Gastrocnemius medialis (tissue), 4 donors: ENCODE measurements at regions not wholly inside any gene's neighbourhood (a gene's known extent, or its start where the extent isn't known, plus 50 kb on each side); places are given as distances from the start of the nearest gene placed in this dataset.

Experiments
- POLR2A ChIP-seq, 2 donors: fragments of 450-650 bp; IDR thresholded peaks; one replicate each; pipeline ENCODE4 v1.6.1; 2017; ENCODE audit warnings: antibody characterized with exemption in 2 of 2, mild to moderate bottlenecking in 2 of 2, moderate library complexity in 2 of 2
- TF ChIP-seq, protein P1 (sequence below), 5 experiments: fragments of 450-650 bp in 3 of 5; fragments of 200-600 bp in 2 of 5; sonication (generic) in 2 of 5; IDR thresholded peaks in 4 of 5; conservative IDR thresholded peaks in 1 of 5; 1 replicate in 4 of 5; 2 replicates in 1 of 5; pipeline ENCODE4 v1.5.1; 2016 to 2019; ENCODE audit warnings: antibody characterized with exemption in 5 of 5, mild to moderate bottlenecking in 3 of 5, moderate library complexity in 3 of 5

DNA sequence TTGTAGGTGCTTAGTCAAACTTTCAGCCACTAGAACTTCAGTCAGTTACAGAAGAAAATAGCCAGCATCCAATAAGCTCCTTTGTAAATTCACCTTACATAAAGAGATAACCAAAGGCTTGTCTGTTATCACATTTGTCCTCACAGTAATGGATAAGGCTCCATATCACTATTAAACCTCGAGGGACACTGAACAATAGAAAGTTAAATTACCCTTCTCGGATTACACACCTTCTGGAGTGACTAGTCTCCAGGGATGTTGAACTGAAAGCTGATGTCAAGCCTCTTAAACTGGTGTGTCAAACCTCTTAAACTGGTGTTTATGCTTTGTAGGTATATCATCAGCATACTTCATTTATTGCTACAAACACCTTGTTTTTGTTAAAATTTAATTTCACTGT is 639.0 kb downstream of the CENPC start:
- TF ChIP-seq, protein P1, sequence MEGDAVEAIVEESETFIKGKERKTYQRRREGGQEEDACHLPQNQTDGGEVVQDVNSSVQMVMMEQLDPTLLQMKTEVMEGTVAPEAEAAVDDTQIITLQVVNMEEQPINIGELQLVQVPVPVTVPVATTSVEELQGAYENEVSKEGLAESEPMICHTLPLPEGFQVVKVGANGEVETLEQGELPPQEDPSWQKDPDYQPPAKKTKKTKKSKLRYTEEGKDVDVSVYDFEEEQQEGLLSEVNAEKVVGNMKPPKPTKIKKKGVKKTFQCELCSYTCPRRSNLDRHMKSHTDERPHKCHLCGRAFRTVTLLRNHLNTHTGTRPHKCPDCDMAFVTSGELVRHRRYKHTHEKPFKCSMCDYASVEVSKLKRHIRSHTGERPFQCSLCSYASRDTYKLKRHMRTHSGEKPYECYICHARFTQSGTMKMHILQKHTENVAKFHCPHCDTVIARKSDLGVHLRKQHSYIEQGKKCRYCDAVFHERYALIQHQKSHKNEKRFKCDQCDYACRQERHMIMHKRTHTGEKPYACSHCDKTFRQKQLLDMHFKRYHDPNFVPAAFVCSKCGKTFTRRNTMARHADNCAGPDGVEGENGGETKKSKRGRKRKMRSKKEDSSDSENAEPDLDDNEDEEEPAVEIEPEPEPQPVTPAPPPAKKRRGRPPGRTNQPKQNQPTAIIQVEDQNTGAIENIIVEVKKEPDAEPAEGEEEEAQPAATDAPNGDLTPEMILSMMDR (IDR thresholded peaks at IDR 0.05 in 4 of 5, conservative IDR thresholded peaks at IDR 0.05 in 1 of 5): no peak
- no peak for TF ChIP-seq POLR2A (IDR thresholded peaks at IDR 0.05)
